ENCODE measurements at regions not wholly inside any gene's neighbourhood (a gene's known extent, or its start where the extent isn't known, plus 50 kb on each side); places are given as distances from the start of the nearest gene placed in this dataset.

- Histone ChIP-seq H2BK5ac (ENCODE audit: low read depth, low read length, poor library complexity) (no peak overlapping the region), H3K9me3 (ENCODE audit: insufficient read depth, low read depth, low read length) (no peaks in the 10 kb centered on the region), H4K91ac (ENCODE audit: low read depth, low read length) (no peak overlapping the region), H4K8ac (ENCODE audit: low read depth, low read length) (no peak overlapping the region), H3K4me3 (ENCODE audit: low read depth, low read length) (no peak overlapping the region), H3K23ac (ENCODE audit: low read length) (no peak overlapping the region), H3K4ac (ENCODE audit: low read depth, low read length) (no peak overlapping the region), H3K79me1 (ENCODE audit: low read length) (no peaks in the 10 kb centered on the region), H2BK120ac (ENCODE audit: insufficient read depth, low read length, poor library complexity) (no peak overlapping the region), H2AK5ac (ENCODE audit: low read length) (no peak overlapping the region), H3K27ac (ENCODE audit: low read depth, low read length) (no peak overlapping the region), H3K27me3 (ENCODE audit: insufficient read depth, low read length) (no peaks in the 10 kb centered on the region), H3K18ac (ENCODE audit: low read length) (no peak overlapping the region), H3K4me1 (ENCODE audit: control insufficient read depth in 1 of 2, insufficient read depth in 2 of 2, low read length in 2 of 2) (peaks cover 0 to 4% of the 10 kb centered on the region in 2 experiments), H2BK12ac (ENCODE audit: low read length) (no peak overlapping the region), H3K4me2 (ENCODE audit: low read length) (no peak overlapping the region), H3K36me3 (ENCODE audit: control insufficient read depth in 1 of 2, insufficient read depth in 2 of 2, low read length in 2 of 2) (no peaks in the 10 kb centered on the region), H3K14ac (ENCODE audit: low read length) (no peak overlapping the region), H2AFZ (ENCODE audit: insufficient read depth, low read length, poor library complexity) (no peak overlapping the region), H3K9ac (ENCODE audit: low read length) (no peak overlapping the region), H4K12ac (ENCODE audit: low read depth, low read length) (no peak overlapping the region), H3K79me2 (ENCODE audit: control insufficient read depth, insufficient read depth, low read length, poor library complexity) (no peaks in the 10 kb centered on the region)
- WGBS (ENCODE audit: extremely low coverage, insufficient coverage, insufficient read length), result no CpG with 5 or more reads among the region's 3 CpGs
- DNase-seq, result no peak
Observed at GRCh38 chr9:107591781-107592180, 102.2 kb upstream of the KLF4 start.

GRCh38 chr9:107588393-107588792 lies 98.8 kb upstream of the KLF4 start:
- no peak for DNase-seq
- H3K79me1 ChIP-seq (ENCODE audit: low read length), result no peaks in the 10 kb centered on the region
- no peak overlapping the region for H3K9ac ChIP-seq (ENCODE audit: low read length)
- H3K4me1 ChIP-seq (ENCODE audit: control insufficient read depth in 1 of 2, insufficient read depth in 2 of 2, low read length in 2 of 2), result peaks cover 0 to 4% of the 10 kb centered on the region in 2 experiments
- no peak overlapping the region for H2BK5ac ChIP-seq (ENCODE audit: low read depth, low read length, poor library complexity)
- no peak overlapping the region for H3K14ac ChIP-seq (ENCODE audit: low read length)
- no peak overlapping the region for H3K18ac ChIP-seq (ENCODE audit: low read length)
- H3K4me3 ChIP-seq (ENCODE audit: low read depth, low read length), result no peak overlapping the region
- no peaks in the 10 kb centered on the region for H3K9me3 ChIP-seq (ENCODE audit: insufficient read depth, low read depth, low read length)
- no peaks in the 10 kb centered on the region for H3K27me3 ChIP-seq (ENCODE audit: insufficient read depth, low read length)
- no peak overlapping the region for H2BK120ac ChIP-seq (ENCODE audit: insufficient read depth, low read length, poor library complexity)
- no peak overlapping the region for H4K8ac ChIP-seq (ENCODE audit: low read depth, low read length)
- H3K36me3 ChIP-seq (ENCODE audit: control insufficient read depth in 1 of 2, insufficient read depth in 2 of 2, low read length in 2 of 2), result no peaks in the 10 kb centered on the region
- no peak overlapping the region for H2AFZ ChIP-seq (ENCODE audit: insufficient read depth, low read length, poor library complexity)
- no peak overlapping the region for H4K91ac ChIP-seq (ENCODE audit: low read depth, low read length)
- no peak overlapping the region for H2BK12ac ChIP-seq (ENCODE audit: low read length)
- H2AK5ac ChIP-seq (ENCODE audit: low read length), result no peak overlapping the region
- WGBS (ENCODE audit: extremely low coverage, insufficient coverage, insufficient read length), result no CpG with 5 or more reads among the region's 6 CpGs
- H3K4me2 ChIP-seq (ENCODE audit: low read length), result no peak overlapping the region
- H3K27ac ChIP-seq (ENCODE audit: low read depth, low read length), result no peak overlapping the region
- H4K12ac ChIP-seq (ENCODE audit: low read depth, low read length), result no peak overlapping the region
- no peak overlapping the region for H3K23ac ChIP-seq (ENCODE audit: low read length)
- no peak overlapping the region for H3K4ac ChIP-seq (ENCODE audit: low read depth, low read length)
- no peaks in the 10 kb centered on the region for H3K79me2 ChIP-seq (ENCODE audit: control insufficient read depth, insufficient read depth, low read length, poor library complexity)

- Histone ChIP-seq H2AFZ (ENCODE audit: insufficient read depth, low read length, poor library complexity) (no peak overlapping the region), H3K9ac (ENCODE audit: low read length) (no peak overlapping the region), H3K4me1 (ENCODE audit: control insufficient read depth in 1 of 2, insufficient read depth in 2 of 2, low read length in 2 of 2) (peaks cover 0 to 4% of the 10 kb centered on the region in 2 experiments), H2BK12ac (ENCODE audit: low read length) (no peak overlapping the region), H4K12ac (ENCODE audit: low read depth, low read length) (peak overlapping the region; percentile 31), H3K4me2 (ENCODE audit: low read length) (no peak overlapping the region), H3K79me1 (ENCODE audit: low read length) (no peaks in the 10 kb centered on the region), H3K4me3 (ENCODE audit: low read depth, low read length) (no peak overlapping the region), H3K9me3 (ENCODE audit: insufficient read depth, low read depth, low read length) (no peaks in the 10 kb centered on the region), H3K4ac (ENCODE audit: low read depth, low read length) (no peak overlapping the region), H3K36me3 (ENCODE audit: control insufficient read depth in 1 of 2, insufficient read depth in 2 of 2, low read length in 2 of 2) (no peaks in the 10 kb centered on the region), H2BK120ac (ENCODE audit: insufficient read depth, low read length, poor library complexity) (no peak overlapping the region), H3K18ac (ENCODE audit: low read length) (no peak overlapping the region), H3K79me2 (ENCODE audit: control insufficient read depth, insufficient read depth, low read length, poor library complexity) (no peaks in the 10 kb centered on the region), H3K14ac (ENCODE audit: low read length) (no peak overlapping the region), H2BK5ac (ENCODE audit: low read depth, low read length, poor library complexity) (no peak overlapping the region), H3K27ac (ENCODE audit: low read depth, low read length) (no peak overlapping the region), H2AK5ac (ENCODE audit: low read length) (no peak overlapping the region), H3K23ac (ENCODE audit: low read length) (no peak overlapping the region), H3K27me3 (ENCODE audit: insufficient read depth, low read length) (no peaks in the 10 kb centered on the region), H4K8ac (ENCODE audit: low read depth, low read length) (no peak overlapping the region), H4K91ac (ENCODE audit: low read depth, low read length) (no peak overlapping the region)
- DNase-seq, result peak in 1 of 2 donors; percentile 37
- no CpG with 5 or more reads among the region's 26 CpGs for WGBS (ENCODE audit: extremely low coverage, insufficient coverage, insufficient read length)
Observed at GRCh38 chr9:107587191-107587963, 97.8 kb upstream of the KLF4 start.

- H3K9me3 ChIP-seq (ENCODE audit: insufficient read depth, low read depth, low read length), result no peaks in the 10 kb centered on the region
- no peak overlapping the region for H3K23ac ChIP-seq (ENCODE audit: low read length)
- no CpG with 5 or more reads among the region's 3 CpGs for WGBS (ENCODE audit: extremely low coverage, insufficient coverage, insufficient read length)
- no peak overlapping the region for H3K4me3 ChIP-seq (ENCODE audit: low read depth, low read length)
- H3K18ac ChIP-seq (ENCODE audit: low read length), result no peak overlapping the region
- H3K79me2 ChIP-seq (ENCODE audit: control insufficient read depth, insufficient read depth, low read length, poor library complexity), result no peaks in the 10 kb centered on the region
- H3K27me3 ChIP-seq (ENCODE audit: insufficient read depth, low read length), result no peaks in the 10 kb centered on the region
- H4K8ac ChIP-seq (ENCODE audit: low read depth, low read length), result no peak overlapping the region
- no peak overlapping the region for H3K4ac ChIP-seq (ENCODE audit: low read depth, low read length)
- H2BK120ac ChIP-seq (ENCODE audit: insufficient read depth, low read length, poor library complexity), result no peak overlapping the region
- no peak overlapping the region for H3K9ac ChIP-seq (ENCODE audit: low read length)
- DNase-seq, result no peak
- H4K91ac ChIP-seq (ENCODE audit: low read depth, low read length), result no peak overlapping the region
- no peak overlapping the region for H2BK5ac ChIP-seq (ENCODE audit: low read depth, low read length, poor library complexity)
- H3K27ac ChIP-seq (ENCODE audit: low read depth, low read length), result no peak overlapping the region
- H3K4me1 ChIP-seq (ENCODE audit: control insufficient read depth in 1 of 2, insufficient read depth in 2 of 2, low read length in 2 of 2), result peaks cover 0 to 4% of the 10 kb centered on the region in 2 experiments
- no peak overlapping the region for H2AK5ac ChIP-seq (ENCODE audit: low read length)
- H2BK12ac ChIP-seq (ENCODE audit: low read length), result no peak overlapping the region
- no peak overlapping the region for H3K14ac ChIP-seq (ENCODE audit: low read length)
- no peak overlapping the region for H3K4me2 ChIP-seq (ENCODE audit: low read length)
- peak overlapping the region; percentile 23 for H2AFZ ChIP-seq (ENCODE audit: insufficient read depth, low read length, poor library complexity)
- H3K79me1 ChIP-seq (ENCODE audit: low read length), result no peaks in the 10 kb centered on the region
- H3K36me3 ChIP-seq (ENCODE audit: control insufficient read depth in 1 of 2, insufficient read depth in 2 of 2, low read length in 2 of 2), result no peaks in the 10 kb centered on the region
- H4K12ac ChIP-seq (ENCODE audit: low read depth, low read length), result no peak overlapping the region
Observed at GRCh38 chr9:107586493-107586892, 96.9 kb upstream of the KLF4 start.
